ENCODE measurements at regions not wholly inside any gene's neighbourhood (a gene's known extent, or its start where the extent isn't known, plus 50 kb on each side); places are given as distances from the start of the nearest gene placed in this dataset.

- H3K27ac ChIP-seq (ENCODE audit: low read depth, low read length) = no peak overlapping the region
- H3F3A ChIP-seq (ENCODE audit: control insufficient read depth, insufficient read depth) = no peaks in the 10 kb centered on the region
- no peaks in the 10 kb centered on the region for H3K36me3 ChIP-seq (ENCODE audit: control insufficient read depth, low read length)
- no peaks in the 10 kb centered on the region for H3K9me2 ChIP-seq (replicated peaks; ENCODE audit: control insufficient read depth, low read length)
- H3K9me3 ChIP-seq (ENCODE audit: control insufficient read depth, insufficient read depth, low read length) = peaks cover 4% of the 10 kb centered on the region; the same call in 1 of the 2 replicates
- no peak overlapping the region for H3K4me3 ChIP-seq (ENCODE audit: low read length)
- H3K4me1 ChIP-seq (ENCODE audit: control insufficient read depth, low read length) = no peaks in the 10 kb centered on the region
- no peaks in the 10 kb centered on the region for H3K27me3 ChIP-seq (ENCODE audit: control insufficient read depth, low read length)
- H3K4me2 ChIP-seq (ENCODE audit: low read length) = no peak overlapping the region
- no peaks in the 10 kb centered on the region for H3K79me2 ChIP-seq (ENCODE audit: control insufficient read depth, low read length)
- no peak for TF ChIP-seq CTCF (IDR thresholded peaks at IDR 0.05; ENCODE audit: low read depth, low read length, poor library complexity, severe bottlenecking)
- TF ChIP-seq EZH2phosphoT487 (IDR thresholded peaks at IDR 0.05; ENCODE audit: borderline replicate concordance, low read length) = no peak
- no peaks in the 10 kb centered on the region for H4K20me1 ChIP-seq (ENCODE audit: control insufficient read depth, insufficient read depth, low read depth, low read length)
Observed at GRCh38 chr6:81906041-81906440, 153.6 kb upstream of the TENT5A start.

GRCh38 chr6:81901551-81901966 lies 149.1 kb upstream of the TENT5A start:
- Histone ChIP-seq H3K4me1 (ENCODE audit: control insufficient read depth, low read length) (no peaks in the 10 kb centered on the region), H3F3A (ENCODE audit: control insufficient read depth, insufficient read depth) (no peaks in the 10 kb centered on the region), H3K36me3 (ENCODE audit: control insufficient read depth, low read length) (no peaks in the 10 kb centered on the region), H3K4me2 (ENCODE audit: low read length) (no peak overlapping the region), H3K9me2 (replicated peaks; ENCODE audit: control insufficient read depth, low read length) (no peaks in the 10 kb centered on the region), H3K4me3 (ENCODE audit: low read length) (no peak overlapping the region), H3K27ac (ENCODE audit: low read depth, low read length) (no peak overlapping the region), H3K27me3 (ENCODE audit: control insufficient read depth, low read length) (no peaks in the 10 kb centered on the region), H4K20me1 (ENCODE audit: control insufficient read depth, insufficient read depth, low read depth, low read length) (no peaks in the 10 kb centered on the region), H3K9me3 (ENCODE audit: control insufficient read depth, insufficient read depth, low read length) (peaks cover 4% of the 10 kb centered on the region; the same call in 1 of the 2 replicates), H3K79me2 (ENCODE audit: control insufficient read depth, low read length) (no peaks in the 10 kb centered on the region)
- TF ChIP-seq EZH2phosphoT487 (IDR thresholded peaks at IDR 0.05; ENCODE audit: borderline replicate concordance, low read length) (no peak), CTCF (IDR thresholded peaks at IDR 0.05; ENCODE audit: low read depth, low read length, poor library complexity, severe bottlenecking) (no peak)

GRCh38 chr6:81900616-81901015 lies 148.1 kb upstream of the TENT5A start:
- no peak for TF ChIP-seq CTCF (IDR thresholded peaks at IDR 0.05; ENCODE audit: low read depth, low read length, poor library complexity, severe bottlenecking)
- TF ChIP-seq EZH2phosphoT487 (IDR thresholded peaks at IDR 0.05; ENCODE audit: borderline replicate concordance, low read length) = no peak

More at GRCh38 chr6:81900616-81901015, 148.1 kb upstream of the TENT5A start:
- H3K27me3 ChIP-seq (ENCODE audit: control insufficient read depth, low read length) = no peaks in the 10 kb centered on the region
- peaks cover 4% of the 10 kb centered on the region; the same call in 1 of the 2 replicates for H3K9me3 ChIP-seq (ENCODE audit: control insufficient read depth, insufficient read depth, low read length)
- no peaks in the 10 kb centered on the region for H3K4me1 ChIP-seq (ENCODE audit: control insufficient read depth, low read length)
- H3F3A ChIP-seq (ENCODE audit: control insufficient read depth, insufficient read depth) = no peaks in the 10 kb centered on the region
- H3K79me2 ChIP-seq (ENCODE audit: control insufficient read depth, low read length) = no peaks in the 10 kb centered on the region
- no peak overlapping the region for H3K27ac ChIP-seq (ENCODE audit: low read depth, low read length)
- H3K9me2 ChIP-seq (replicated peaks; ENCODE audit: control insufficient read depth, low read length) = no peaks in the 10 kb centered on the region
- no peaks in the 10 kb centered on the region for H3K36me3 ChIP-seq (ENCODE audit: control insufficient read depth, low read length)
- no peak overlapping the region for H3K4me2 ChIP-seq (ENCODE audit: low read length)
- H4K20me1 ChIP-seq (ENCODE audit: control insufficient read depth, insufficient read depth, low read depth, low read length) = no peaks in the 10 kb centered on the region
- H3K4me3 ChIP-seq (ENCODE audit: low read length) = no peak overlapping the region

Measured in DOHH2 (cell line).